ENCODE measurements at regions not wholly inside any gene's neighbourhood (a gene's known extent, or its start where the extent isn't known, plus 50 kb on each side); places are given as distances from the start of the nearest gene placed in this dataset.
A peak's percentile ranks its signal among the peaks of the same experiment; 100 is the strongest.
"Not testable (repeated sequence)": the region's sequence is repeated elsewhere in the genome, so short reads cannot be mapped to it uniquely, and the experiment has no call there.

DNA sequence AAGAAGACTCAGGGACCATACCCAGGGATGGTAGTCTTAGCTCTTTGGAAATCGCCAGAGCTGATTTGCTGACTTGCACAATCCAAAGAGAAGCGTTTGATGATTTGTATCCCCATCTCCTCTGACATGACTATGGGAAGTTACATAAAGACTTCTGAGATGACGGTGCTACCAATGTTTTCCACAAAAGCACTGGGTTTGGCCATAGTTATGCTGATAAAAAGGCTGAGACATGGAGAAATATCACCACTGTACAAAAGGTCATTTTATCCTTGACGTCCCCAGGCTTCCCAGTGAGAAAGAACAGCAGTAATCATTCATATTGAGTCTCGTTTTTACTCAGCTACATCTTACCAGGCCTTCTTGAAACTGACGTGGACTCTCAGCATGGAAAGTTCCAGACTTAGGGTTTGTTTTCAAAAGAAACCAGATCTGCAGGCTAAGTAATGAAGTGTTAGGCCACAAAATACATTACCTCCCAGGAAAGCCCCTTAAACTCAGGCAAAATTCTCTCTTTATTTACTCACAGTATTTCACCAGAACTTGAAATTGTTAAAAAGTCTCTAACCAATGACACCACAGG lies 370.3 kb upstream of the JARID2 start:
- DNase-seq: no peak

DNA sequence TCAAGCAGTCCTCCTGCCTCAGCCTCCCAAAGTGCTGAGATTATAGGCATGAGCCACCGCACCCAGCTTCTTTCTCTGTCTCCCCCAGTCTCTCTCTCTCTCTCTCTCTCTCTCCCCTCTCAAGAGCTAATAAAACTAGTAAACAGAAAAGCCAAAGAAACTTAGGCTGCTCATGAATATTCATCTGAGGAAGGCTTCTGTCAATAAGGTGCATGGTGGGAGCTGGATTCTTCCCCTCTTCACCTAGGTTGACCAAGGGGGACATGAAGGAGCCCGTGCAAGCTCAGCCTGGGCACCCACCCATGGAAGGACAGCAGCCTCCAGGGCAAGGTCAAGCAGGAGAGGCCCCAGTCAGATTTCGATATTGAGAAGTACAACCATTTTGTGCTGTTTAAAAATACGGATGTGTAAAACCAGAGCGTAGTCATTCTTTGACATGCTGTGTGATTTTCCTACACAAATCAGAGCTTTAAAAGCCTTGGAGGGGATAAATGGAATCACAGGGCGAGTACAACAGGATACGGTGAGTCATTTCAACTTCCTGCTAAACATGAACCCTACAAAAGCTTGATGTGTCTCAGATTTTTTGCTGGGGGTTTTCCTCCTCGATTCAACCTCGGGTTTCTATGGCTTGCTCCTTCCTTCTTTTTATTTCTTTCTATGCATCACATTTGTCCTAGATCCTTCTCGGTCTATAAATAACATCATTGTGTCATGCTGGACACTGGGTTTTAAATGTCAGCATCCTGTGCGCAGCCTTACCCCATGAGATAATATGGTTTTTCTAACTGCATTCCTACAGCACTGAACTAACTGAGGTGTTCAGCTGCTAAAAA lies 368.9 kb upstream of the JARID2 start:
- no peak for DNase-seq

DNA sequence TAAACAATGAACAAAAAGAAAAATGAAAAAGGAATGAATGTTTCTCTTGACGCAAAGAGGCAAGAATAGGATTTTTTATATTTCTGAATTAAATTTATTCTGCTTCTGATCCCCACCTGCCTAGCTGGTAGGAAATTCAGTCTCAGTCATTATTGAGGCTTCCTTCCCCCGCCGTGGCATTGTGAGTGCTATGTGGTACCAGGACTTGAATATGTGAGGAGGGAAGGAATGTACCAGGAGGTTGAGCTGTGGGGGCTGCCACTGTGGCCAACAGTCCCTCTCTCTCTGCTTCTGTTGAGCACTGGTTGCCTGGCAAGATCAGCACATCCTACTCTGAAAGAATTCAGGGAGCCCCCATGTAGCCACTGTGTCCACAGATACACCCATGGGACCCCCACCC lies 368.1 kb upstream of the JARID2 start:
- DNase-seq: no peak

DNA sequence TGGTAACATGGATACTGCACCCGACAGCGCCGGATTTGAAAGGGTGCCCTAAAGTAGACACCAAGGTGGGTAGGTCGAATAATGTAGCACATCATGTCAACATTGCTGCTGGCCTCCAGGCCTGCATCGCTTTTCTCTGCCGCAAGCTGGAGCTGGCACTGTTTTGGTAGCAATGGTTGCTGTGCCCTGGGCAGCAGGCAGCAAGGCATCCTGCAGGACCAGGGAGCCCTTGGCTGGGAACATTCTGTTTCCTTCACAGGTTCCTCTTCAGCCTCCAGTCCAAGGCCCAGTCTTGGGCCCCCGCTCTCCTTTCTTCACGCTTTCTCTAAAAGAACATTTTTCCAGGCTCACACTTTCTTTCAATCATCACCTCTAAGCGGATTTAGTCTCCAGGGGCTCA lies 365.8 kb upstream of the JARID2 start:
- DNase-seq: no peak

DNA sequence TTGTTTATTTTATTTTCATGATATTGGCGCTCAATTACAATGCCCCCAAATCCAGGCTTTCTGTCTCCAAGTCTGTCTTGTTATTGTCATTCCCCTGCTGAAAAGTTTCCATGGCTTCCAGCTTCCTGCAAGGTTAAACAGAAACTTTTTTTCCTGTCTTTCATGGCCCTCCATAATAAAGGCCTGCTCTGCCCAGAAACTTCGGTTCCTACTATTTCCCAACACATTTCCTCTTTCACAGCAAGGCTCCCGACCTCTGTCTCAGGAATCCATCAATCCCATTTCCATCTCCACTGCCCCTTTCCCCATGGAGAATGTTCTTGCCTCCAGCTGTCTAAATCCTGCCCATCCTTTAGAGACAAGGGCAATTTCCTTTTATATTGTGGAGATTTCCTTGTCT lies 365.2 kb upstream of the JARID2 start:
- DNase-seq: no peak

DNA sequence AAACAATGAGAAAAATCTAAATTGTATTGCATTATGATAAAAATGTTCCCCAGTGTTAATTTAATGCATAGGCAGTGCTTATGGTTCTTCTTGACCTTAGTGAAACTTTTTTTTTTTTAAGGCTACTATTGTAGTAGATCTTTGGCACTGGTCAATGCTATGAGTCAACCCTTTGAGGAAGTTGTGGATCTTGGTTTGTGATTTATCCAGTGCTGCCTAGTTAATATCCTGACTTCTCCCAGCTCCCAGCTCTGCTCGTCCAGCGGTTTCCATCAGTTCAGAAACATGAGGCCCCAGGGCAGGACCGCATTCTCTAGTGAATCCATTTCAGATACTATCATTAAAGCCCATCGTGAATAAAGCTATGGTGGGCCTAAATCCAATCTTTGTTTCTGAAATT lies 364.5 kb upstream of the JARID2 start:
- DNase-seq: no peak

DNA sequence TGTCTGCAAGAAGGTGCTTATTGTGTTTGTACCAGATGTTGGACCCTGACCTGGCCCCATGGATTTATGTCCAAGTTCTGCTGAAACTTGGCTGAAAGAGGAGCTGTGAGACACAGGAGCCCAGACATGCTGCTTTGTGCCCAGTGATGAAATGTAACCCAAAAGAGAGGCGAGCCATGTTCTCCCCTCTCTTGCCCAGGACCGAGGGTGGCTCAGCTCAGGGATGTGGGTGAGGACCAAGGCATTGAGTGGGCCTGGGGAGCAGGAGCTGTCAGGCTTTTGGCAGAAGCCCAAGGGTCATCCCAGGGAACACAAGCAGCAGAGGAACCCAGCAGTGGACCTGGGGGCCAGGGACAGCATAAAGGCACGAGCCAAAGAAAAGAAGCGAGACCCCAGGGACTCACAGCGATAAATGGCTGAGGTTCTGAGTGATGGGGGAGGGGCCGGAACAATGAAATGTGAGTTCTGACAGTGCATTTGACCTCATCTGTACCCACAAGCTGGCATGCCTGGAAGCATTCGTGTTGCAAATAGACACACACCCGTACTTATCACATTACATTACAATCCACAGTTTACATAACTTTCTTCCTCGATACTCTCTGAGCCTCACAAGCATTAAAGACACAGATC lies 363.4 kb upstream of the JARID2 start:
- DNase-seq: peak; percentile 33

DNA sequence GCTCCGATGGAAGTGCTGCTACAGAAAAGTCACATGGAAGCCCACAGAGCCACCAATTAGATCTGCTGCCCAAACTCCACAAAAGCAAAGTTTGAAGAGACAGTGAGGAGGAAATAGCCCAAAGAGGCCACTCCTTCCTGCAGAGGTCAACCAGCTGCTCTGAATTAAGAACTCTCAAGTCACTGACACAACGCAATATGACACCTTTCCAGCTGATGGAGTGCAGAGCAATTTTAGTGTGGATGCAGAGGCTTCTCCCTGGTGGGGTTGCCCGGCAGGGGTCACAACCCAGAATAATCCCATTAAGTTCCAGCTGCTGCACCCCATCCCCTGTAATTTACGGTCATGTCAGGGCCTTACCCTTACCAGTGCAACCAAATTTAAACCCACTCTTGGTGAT lies 361.9 kb upstream of the JARID2 start:
- DNase-seq: peak; percentile 26

DNA sequence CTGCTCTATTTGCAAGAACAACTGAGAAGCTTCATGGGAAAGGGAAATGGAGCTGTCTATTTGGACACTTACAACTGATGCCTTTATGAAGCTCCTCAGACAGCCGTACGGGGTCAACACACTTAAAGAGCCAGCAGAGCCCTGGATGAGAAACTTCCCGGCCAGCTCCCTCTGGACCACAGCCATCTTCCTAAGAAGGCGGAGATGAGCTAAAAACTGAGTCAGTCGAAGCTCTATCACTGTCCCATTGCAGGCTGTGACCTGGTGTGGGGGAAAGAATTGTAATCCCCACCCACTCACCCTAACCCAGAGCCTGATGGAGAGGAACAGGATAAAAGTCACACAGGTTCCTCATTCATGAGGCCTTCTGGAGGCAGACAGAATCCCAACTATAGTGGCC lies 360.4 kb upstream of the JARID2 start:
- no peak for DNase-seq

DNA sequence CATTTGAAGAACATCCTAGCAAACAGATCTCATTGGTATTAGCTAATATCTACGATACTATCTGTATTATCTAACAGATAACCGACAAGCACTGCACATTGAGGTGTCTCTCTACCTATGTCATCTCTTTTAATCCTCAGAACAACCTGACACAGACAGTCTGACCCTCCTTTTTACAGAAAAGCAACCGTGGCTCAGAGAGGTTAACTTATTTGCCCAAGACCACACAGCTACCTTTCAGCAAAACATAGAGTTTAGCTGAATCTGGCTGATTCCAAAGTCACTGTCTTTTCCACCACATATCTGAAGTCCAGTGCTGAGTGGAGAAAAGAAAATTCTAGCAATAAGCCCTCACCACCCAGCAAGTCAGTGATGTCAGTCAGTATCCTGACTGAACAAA lies 358.7 kb upstream of the JARID2 start:
- no peak for DNase-seq

DNA sequence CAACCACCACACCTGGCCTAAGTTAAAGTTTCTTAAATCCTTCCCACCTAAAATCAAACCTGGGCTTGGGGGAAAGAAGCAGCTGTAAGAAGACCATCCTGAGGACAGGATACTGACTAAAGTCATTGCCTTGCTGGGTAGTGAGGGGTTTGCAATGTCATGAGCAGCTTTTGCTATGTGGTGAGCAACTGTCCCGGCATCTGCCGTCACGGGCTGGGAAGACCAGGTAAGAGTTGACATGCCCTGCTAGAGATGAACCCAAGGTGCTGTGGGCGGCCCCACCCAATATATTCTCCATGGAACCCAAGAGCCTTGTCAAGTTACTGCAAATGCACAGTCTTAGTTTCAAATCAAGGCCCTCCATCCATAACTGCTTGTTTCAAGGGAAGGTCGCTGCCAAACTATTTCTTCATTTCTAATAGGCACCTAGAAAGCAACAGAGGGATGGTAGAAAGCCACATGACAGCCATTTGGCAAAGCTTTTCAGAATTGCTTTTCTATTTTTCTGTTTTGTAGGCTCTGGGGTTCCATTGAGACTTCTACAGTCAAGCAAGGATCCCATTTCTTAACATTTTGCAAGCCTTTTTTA lies 357.8 kb upstream of the JARID2 start:
- DNase-seq: no peak

DNA sequence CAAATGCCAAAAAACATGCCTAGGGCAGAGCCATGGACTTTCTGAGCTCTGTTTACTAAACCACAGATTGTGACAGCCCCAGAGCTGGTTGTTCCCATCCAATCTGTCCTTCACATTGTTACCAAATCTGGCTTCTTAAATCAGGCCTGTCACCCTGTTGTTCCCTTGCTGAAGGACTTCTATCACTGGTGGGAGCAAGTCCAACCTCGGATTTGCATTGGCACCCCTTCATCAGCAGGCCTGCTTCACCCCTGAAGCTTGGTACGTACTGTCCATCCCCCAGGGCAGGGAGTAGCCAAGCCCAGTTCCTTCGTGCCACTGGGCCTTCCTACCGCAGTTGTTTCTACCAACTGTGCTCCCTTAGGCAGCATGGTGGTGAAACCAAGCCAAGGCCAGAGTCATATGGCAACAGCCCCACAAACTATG lies 357.3 kb upstream of the JARID2 start:
- no peak for DNase-seq

DNA sequence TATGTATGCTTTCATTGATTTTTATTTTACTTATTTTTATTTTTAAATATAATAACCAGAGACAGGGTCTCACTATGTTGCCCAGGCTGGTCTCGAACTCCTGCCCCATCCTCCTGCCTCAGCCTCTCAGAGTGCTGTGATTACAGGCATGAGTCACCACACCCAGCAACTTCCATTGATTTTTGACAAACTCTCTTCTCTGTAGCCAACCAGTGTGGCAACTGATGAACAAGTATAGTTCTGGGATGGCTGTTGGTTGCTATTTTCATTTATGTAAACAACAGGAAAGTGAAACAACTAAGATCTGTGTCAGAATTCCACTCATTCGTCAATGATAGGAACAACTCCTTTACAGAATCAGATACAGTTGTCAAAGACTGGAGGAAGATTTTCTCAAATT lies 356.7 kb upstream of the JARID2 start:
- no peak for DNase-seq

DNA sequence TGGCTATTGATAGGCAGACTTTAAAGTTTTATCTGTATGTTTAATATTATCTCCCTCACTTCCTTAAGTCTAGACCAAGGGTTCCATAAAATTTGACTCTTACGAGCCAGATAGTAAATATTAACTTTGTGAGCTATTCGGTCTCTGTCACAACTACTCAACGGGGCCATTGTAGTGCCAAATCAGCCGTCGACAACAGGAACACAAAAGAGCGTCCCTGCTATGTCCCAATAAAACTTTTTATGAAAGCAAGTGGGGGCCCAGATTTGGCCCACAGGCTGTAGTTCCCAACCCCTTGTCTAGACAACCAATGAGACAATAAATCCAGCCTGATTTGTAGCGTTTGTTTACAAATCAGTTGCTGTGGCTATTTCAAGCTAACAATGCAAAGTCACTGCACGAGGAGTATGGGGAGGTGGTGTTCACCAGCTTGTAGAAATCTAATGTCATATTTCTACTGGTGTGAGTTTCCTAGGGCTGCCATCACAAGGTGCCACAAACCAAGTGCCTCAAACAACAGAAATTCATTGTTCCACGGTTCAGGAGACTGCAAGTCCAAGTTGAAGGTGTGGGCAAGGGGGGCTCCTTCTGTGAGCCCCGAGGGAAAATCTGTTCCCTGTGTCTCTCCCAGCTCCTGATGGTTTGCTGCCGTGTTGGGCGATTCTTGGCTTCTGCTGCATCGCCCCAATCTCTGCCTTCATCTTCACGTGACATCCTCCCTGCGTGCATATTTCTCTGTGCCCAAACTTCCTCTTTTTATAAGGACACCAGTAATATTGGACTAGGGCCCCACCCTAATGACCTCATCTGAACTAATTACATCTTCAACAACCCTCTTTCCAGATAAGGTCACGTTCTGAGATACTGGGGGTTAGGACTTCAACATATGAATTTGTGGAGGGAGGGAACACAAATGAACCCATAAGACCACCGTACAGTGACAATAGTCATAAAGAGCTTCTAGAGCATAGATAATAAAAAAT lies 356.0 kb upstream of the JARID2 start:
- no peak for DNase-seq

DNA sequence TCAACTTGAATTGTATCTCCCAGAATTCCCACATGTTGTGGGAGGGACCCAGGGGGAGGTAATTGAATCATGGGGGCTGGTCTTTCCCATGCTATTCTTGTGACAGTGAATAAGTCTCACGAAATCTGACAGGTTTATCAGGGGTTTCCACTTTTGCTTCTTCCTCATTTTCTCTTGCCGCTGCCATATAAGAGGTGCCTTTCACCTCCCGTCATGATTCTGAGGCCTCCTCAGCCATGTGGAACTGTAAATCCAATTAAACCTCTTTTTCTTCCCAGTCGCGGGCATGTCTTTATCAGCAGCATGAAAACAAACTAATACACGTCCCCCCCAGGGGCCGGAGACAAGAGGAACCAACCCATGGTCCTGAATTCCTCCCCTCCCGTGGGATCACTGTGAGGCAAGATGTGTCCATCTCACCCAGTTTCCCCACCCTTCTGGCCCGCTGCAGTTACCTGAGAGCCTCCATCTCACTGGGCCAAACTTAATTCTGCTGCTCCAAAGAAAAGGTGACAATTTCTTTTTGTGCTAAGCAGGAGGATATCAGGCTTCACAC lies 354.0 kb upstream of the JARID2 start:
- DNase-seq: not testable (repeated sequence)

DNA sequence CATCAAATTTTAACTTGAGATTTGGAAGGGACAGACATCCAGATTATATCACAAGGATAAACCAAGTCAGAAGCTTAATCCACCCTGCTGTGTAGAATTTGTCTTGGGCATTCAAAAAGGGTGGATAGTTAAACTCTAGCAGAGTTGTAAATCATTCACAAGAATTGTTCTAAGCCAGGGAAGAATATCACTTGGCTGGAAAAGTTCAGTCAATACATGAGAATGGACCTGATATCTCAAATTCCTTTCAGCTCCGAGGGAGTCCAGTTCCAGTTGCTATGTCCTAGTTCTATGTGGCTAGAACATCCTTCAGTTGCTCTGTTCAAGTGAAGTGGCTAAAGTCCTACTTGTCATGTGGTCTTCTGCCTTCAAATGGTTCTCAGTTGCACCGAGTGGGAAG lies 351.8 kb upstream of the JARID2 start:
- DNase-seq: no peak

DNA sequence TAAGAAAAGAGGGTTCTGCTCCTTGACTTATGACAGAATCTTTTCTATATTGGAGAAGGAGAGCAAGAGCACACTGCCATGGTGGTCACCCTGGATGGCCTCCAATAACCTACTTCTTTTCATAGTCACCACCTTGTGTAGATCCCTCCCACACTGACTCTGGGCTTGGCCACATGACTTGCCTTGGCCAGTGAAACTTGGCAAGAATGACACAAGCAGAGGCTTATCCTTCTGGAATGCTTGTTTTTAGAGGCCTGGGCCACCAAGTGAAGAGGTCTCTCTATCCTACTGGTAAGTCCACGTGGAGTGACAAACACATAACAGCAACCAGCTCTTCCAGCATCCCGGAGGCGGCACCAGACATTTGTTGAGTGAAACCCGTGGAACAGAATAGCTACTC lies 349.4 kb upstream of the JARID2 start:
- DNase-seq: no peak

DNA sequence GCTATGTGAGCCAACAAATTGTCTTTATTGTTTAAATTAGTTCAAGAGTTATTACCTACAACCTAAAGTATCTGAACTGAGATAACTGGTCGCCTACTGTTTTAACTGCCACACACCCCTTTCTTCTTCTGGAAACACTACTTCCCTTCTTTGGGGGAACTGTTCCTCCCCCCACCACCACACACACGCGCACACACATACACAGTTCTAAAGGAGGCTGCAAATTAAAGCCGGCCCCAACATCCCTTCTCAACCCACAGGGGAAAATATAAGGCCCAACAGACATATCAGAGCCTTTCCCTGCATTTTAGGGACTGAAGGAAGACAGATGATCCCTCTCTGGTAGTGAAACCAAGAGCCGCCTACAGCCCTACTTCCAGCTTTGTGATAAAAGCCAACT lies 348.0 kb upstream of the JARID2 start:
- DNase-seq: no peak

DNA sequence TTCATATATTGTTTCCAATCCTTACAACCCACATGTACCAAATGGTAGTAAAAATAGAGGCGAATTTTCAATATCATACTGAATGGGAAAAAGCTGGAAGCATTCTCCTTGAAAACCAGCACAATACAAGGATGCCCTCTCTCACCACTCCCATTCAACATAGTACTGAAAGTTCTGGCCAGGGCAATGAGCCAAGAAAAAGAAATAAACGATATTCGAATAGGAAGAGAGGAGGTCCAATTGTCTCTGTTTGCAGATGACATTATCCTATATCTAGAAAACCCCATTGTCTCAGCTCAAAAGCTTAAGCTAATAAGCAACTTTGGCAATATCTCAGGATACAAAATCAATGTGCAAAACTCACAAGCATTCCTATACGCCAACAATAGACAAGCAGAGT lies 346.4 kb upstream of the JARID2 start:
- DNase-seq: not testable (repeated sequence)

DNA sequence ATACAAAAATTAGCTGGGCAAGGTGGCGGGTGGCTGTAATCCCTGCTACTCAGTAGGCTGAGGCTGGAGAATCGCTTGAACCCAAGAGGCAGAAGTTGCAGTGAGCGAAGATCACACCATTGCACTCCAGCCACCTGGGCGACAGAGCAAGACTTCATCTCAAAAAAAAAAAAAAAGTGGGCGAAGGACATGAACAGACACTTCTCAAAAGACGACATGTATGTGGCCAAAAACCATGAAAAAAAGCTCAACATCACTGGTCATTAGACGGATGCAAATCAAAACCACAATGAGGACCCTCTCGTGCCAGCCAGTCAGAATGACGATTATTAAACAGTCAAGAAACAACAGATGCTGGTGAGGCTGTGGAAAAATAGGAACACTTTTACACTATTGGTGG lies 344.9 kb upstream of the JARID2 start:
- no peak for DNase-seq

DNA sequence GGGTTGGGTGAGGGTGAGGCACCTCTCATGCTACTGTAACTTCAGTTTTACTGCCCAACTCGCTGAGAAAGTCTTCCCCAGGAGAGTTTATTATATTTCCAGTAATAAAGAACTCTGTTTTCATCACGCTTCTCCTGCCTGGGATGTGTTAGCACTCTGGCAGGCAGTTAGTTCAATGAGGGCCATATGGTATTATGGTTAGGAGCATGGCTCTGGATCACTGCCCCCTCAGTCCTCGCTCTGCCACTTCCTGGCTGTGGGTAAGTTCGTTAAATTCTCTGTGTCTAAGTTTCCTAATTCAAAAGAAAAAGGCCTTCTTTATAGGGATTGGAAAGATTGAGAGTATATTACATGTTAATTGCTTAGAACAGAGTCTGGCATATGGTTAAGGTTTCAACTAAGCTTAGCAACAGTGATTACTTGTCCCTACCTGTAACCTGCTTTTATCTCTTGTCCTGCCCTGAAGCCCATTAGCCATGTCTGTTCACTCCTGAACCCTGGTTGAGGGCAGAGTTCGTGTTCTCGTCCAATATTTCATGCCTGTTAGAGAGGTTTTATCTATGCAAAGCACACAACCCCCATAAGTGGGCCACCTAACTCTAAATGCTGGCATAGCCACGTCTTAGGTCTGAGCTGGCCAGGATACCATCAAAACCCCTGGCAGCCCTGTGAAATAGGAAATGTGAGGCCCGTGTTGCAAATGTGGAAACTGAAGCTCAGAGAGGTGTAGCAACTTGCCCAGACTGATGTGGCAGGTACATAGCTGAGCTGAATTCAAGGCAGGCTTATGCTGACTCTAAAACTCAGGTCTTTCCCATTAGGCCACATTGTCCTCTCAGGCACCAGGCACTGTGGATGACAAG lies 342.5 kb upstream of the JARID2 start:
- no peak for DNase-seq
